ENCODE measurements at regions not wholly inside any gene's neighbourhood (a gene's known extent, or its start where the extent isn't known, plus 50 kb on each side); places are given as distances from the start of the nearest gene placed in this dataset.
"Not testable (repeated sequence)": the region's sequence is repeated elsewhere in the genome, so short reads cannot be mapped to it uniquely, and the experiment has no call there.

DNA sequence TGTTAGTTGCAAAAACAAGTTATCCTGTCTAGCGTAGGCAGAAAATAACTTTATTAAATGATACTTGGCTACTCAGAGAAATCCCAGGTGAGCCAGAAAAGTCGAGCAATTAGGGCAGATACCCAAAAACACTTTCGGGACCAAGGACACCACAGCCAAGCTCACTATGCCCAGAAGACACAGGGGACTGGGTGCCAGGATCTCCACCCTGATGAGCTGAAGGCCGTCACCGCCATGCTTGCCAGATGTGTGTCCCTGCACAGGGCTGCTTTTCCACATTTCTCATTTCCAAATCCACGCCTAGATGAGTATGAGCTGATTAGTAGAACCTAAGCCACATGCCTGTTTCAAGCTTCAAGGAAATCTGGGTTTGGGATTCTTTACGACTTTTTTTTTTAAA lies 214.0 kb upstream of the SMLR1 start:
- TF ChIP-seq, protein P1, sequence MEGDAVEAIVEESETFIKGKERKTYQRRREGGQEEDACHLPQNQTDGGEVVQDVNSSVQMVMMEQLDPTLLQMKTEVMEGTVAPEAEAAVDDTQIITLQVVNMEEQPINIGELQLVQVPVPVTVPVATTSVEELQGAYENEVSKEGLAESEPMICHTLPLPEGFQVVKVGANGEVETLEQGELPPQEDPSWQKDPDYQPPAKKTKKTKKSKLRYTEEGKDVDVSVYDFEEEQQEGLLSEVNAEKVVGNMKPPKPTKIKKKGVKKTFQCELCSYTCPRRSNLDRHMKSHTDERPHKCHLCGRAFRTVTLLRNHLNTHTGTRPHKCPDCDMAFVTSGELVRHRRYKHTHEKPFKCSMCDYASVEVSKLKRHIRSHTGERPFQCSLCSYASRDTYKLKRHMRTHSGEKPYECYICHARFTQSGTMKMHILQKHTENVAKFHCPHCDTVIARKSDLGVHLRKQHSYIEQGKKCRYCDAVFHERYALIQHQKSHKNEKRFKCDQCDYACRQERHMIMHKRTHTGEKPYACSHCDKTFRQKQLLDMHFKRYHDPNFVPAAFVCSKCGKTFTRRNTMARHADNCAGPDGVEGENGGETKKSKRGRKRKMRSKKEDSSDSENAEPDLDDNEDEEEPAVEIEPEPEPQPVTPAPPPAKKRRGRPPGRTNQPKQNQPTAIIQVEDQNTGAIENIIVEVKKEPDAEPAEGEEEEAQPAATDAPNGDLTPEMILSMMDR (IDR thresholded peaks at IDR 0.05), result no peak
- H3K27me3 ChIP-seq, result no peaks in the 10 kb centered on the region
- intact Hi-C loops (cut with DNase I), result no loop called here
- H3K9me3 ChIP-seq, result no peaks in the 10 kb centered on the region
- DNase-seq (no peak), ATAC-seq (no peak)
- H3K36me3 ChIP-seq, result no peaks in the 10 kb centered on the region
- no peaks in the 10 kb centered on the region for H3K4me1 ChIP-seq
- no peak overlapping the region for H3K27ac ChIP-seq
- no peak overlapping the region for H3K4me3 ChIP-seq

DNA sequence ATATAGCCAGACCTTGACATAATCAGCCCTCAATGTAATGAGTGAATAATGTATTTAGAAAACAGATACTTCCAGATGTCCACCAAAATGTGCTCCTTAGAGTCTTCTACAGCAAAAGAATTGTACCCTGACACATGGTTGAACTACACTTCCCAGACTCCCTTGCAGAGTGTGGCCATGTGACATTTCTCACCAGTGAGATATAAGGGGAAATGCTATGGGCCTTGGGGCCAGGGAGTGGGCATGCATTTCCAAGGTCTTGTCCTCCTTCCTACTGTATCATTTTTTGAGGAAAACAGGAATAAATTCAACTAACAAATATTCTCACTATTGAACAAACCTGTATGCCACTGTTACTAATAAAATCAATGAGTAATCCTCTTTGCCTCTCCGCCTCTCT lies 211.4 kb upstream of the SMLR1 start:
- DNase-seq, result no peak
- H3K36me3 ChIP-seq, result no peaks in the 10 kb centered on the region
- no peaks in the 10 kb centered on the region for H3K27me3 ChIP-seq
- H3K27ac ChIP-seq, result no peak overlapping the region
- H3K4me1 ChIP-seq, result no peaks in the 10 kb centered on the region
- TF ChIP-seq, protein P1 (IDR thresholded peaks at IDR 0.05), result no peak
- no peak for ATAC-seq
- intact Hi-C loops (cut with DNase I), result no loop called here
- H3K4me3 ChIP-seq, result no peak overlapping the region
- H3K9me3 ChIP-seq, result no peaks in the 10 kb centered on the region

DNA sequence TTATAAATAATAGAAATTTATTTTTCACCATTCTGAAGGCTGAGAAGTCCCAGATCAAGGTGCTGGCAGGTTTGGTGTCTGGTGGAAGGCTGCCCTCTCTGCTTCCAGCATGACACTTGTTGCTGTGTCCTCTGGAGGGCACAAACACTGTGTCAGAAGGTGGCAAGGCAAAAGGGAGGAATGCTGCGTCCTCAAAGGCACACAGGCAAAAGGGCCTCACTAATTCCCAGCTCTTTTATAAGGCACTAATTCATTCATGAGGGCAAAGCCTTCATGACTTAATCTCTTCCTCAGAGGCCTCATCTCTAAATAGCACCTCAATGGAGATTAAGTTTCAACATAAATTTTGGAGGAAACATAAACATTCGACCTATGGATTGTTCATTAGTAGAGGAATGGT lies 209.5 kb upstream of the SMLR1 start:
- DNase-seq, result no peak
- no peaks in the 10 kb centered on the region for H3K4me1 ChIP-seq
- no peaks in the 10 kb centered on the region for H3K27me3 ChIP-seq
- no peak overlapping the region for H3K27ac ChIP-seq
- H3K4me3 ChIP-seq, result no peak overlapping the region
- ATAC-seq, result no peak
- intact Hi-C loops (cut with DNase I), result no loop called here
- TF ChIP-seq, protein P1 (IDR thresholded peaks at IDR 0.05), result no peak
- H3K9me3 ChIP-seq, result no peaks in the 10 kb centered on the region
- H3K36me3 ChIP-seq, result no peaks in the 10 kb centered on the region

DNA sequence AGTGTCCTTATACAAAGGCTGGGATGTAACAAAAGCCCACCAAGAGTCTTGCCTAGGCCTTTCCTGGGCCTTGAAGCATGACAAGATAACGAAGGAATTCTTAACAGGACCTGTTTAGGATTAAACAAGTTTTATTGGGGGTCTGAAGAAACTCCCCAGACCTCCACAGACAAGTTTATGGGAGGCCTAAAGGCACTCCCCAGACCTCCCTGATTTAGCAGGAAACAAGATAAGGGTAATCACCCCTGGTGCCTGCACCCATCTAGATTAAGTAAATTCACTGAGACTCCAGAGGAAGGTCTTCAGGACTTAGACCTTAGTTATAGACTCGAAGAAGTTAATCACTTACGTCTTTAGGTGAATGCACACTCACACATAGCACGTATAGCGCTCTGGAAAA lies 208.4 kb upstream of the SMLR1 start:
- H3K27ac ChIP-seq; H3K4me1 ChIP-seq; H3K27me3 ChIP-seq; H3K9me3 ChIP-seq; DNase-seq; H3K4me3 ChIP-seq; ATAC-seq; intact Hi-C loops (cut with DNase I); H3K36me3 ChIP-seq: not testable (repeated sequence)

DNA sequence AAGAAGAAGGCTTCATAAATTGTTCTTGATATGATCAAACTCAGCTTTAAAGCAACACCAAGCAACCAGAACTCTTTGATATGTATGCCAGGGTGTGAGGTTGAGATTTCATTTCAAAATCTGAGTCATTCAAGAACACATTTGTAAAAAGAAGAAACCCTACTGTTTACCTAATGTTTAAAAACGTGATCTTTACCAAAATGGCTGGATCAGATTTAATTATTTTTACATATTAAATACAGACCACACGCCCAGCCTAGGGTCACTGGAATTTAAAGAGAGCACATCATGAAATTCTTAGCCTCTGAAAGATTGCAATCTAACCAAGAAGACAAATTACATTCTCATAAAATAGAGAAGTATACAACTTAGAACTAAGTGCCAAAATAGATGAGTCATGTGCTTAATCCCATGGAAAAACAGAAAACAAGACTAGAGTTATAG lies 206.8 kb upstream of the SMLR1 start:
- H3K4me3 ChIP-seq, result no peak overlapping the region
- peaks cover 0 to 6% of the 10 kb centered on the region in 2 donors for H3K9me3 ChIP-seq
- ATAC-seq (no peak), DNase-seq (no peak)
- TF ChIP-seq, protein P1 (IDR thresholded peaks at IDR 0.05), result no peak
- no peaks in the 10 kb centered on the region for H3K36me3 ChIP-seq
- intact Hi-C loops (cut with DNase I), result no loop called here
- no peak overlapping the region for H3K27ac ChIP-seq
- H3K27me3 ChIP-seq, result no peaks in the 10 kb centered on the region
- no peaks in the 10 kb centered on the region for H3K4me1 ChIP-seq

DNA sequence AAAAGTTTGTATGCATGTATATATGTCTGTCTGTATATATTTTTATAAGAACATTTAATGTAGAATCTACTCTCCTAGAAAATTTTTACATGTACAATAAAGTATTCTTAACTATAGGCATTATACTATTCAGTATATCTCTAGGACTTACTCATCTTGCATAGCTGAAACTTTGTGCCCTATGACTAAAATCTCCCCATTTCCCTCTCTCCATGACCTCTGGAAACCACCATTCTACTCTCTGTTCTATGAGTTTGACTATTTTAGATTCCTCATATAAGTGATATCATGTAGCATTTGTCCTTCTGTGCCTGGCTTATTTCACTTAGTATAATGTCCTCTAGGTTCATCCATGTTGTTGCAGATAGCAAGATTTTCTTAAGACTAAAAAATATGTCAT lies 205.1 kb upstream of the SMLR1 start:
- no peaks in the 10 kb centered on the region for H3K27me3 ChIP-seq
- no peak overlapping the region for H3K27ac ChIP-seq
- TF ChIP-seq, protein P1 (IDR thresholded peaks at IDR 0.05), result no peak
- no peak overlapping the region for H3K4me3 ChIP-seq
- peaks cover 0 to 6% of the 10 kb centered on the region in 2 donors for H3K9me3 ChIP-seq
- ATAC-seq (no peak), DNase-seq (no peak)
- intact Hi-C loops (cut with DNase I), result no loop called here
- no peaks in the 10 kb centered on the region for H3K4me1 ChIP-seq
- H3K36me3 ChIP-seq, result no peaks in the 10 kb centered on the region
